ENCODE measurements at regions not wholly inside any gene's neighbourhood (a gene's known extent, or its start where the extent isn't known, plus 50 kb on each side); places are given as distances from the start of the nearest gene placed in this dataset.

DNA sequence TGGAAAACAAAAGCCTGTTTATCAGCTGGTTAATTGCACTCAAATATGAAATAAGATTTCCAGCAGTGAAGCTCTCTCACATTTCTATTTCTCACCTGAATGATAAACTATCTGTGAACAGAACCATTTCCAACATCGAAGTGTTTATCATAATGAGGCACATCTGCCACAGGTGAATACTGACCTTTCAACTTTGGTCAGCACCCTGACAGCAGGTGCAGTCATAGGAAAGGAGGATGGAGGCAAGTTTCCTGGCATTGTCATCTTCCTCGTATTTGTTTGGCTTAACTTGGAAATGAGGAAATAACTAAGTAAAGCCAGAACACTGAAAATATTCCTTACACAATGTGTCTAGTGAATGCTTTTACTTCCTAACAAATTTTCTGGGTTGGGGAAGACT, 716.4 kb downstream of the NR2F1-AS1 start:
- Mint-ChIP-seq H3K9me3 (ENCODE audit: low read depth) (peaks cover 4% of the 10 kb centered on the region), H3K27ac (no peak overlapping the region), H3K36me3 (ENCODE audit: insufficient read depth) (no peaks in the 10 kb centered on the region), H3K4me1 (ENCODE audit: low read depth) (no peaks in the 10 kb centered on the region), H3K27me3 (no peaks in the 10 kb centered on the region), H3K4me3 (ENCODE audit: low read depth) (no peak overlapping the region)
- TF ChIP-seq CTCF (IDR thresholded peaks at IDR 0.05; ENCODE audit: unreplicated experiment) = no peak
- DNase-seq (ENCODE audit: low spot score, unreplicated experiment) = no peak

GRCh38 chr5:92863666-92864065, 717.4 kb downstream of the NR2F1-AS1 start:
- DNase-seq (ENCODE audit: low spot score, unreplicated experiment) = no peak
- TF ChIP-seq CTCF (IDR thresholded peaks at IDR 0.05; ENCODE audit: unreplicated experiment) = no peak
- H3K36me3 Mint-ChIP-seq (ENCODE audit: insufficient read depth) = no peaks in the 10 kb centered on the region
- H3K27me3 Mint-ChIP-seq = no peaks in the 10 kb centered on the region
- no peak overlapping the region for H3K27ac Mint-ChIP-seq
- no peaks in the 10 kb centered on the region for H3K4me1 Mint-ChIP-seq (ENCODE audit: low read depth)
- no peak overlapping the region for H3K4me3 Mint-ChIP-seq (ENCODE audit: low read depth)
- peaks cover 3% of the 10 kb centered on the region for H3K9me3 Mint-ChIP-seq (ENCODE audit: low read depth)

GRCh38 chr5:92861531-92862285, 719.3 kb downstream of the NR2F1-AS1 start:
- no peak overlapping the region for H3K4me3 Mint-ChIP-seq (ENCODE audit: low read depth)
- no peaks in the 10 kb centered on the region for H3K4me1 Mint-ChIP-seq (ENCODE audit: low read depth)
- peaks cover 3% of the 10 kb centered on the region for H3K27me3 Mint-ChIP-seq
- H3K27ac Mint-ChIP-seq = no peak overlapping the region
- TF ChIP-seq CTCF (IDR thresholded peaks at IDR 0.05; ENCODE audit: unreplicated experiment) = no peak
- no peaks in the 10 kb centered on the region for H3K36me3 Mint-ChIP-seq (ENCODE audit: insufficient read depth)
- DNase-seq (ENCODE audit: low spot score, unreplicated experiment) = no peak
- H3K9me3 Mint-ChIP-seq (ENCODE audit: low read depth) = peaks cover 3% of the 10 kb centered on the region

DNA sequence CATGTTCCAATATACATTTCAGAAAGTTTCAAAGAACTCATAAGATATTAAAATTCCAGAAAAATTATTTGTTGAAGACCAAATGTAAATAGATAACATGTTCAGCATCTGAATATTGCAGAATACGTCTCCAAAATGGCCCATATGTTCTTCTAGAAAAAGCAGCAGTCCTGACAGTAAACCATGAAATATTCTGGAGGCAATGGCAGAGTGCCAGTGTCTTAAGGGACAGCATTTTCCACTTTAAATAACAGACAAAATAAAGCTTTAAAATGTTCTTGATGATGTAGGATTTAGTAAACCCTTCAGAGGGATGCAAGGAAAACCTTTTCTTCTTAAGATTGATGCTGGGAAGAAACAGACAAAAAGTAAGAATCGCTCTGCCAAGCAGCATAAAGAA, 721.0 kb downstream of the NR2F1-AS1 start:
- Mint-ChIP-seq H3K27ac (no peak overlapping the region), H3K27me3 (peaks cover 3% of the 10 kb centered on the region)
- no peak for TF ChIP-seq CTCF (IDR thresholded peaks at IDR 0.05; ENCODE audit: unreplicated experiment)

DNA sequence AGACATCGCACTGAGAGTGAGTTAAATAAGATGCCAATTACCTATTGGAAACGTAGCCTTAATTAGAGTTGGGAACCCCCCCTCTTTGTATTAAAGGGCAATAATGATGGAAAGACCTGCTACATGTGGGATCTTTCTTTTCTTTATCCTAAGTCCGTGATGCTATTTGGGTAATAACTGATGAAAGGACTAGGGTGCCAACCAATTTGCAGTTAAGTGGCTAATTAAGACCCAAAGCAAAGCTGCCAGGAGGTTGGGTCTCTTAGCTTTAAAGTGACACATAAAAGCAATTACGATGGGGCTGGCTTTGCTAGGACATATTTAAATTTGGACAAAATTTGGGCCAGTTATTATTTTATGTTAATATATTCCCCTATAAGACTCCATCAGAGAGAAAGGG, 728.8 kb downstream of the NR2F1-AS1 start:
- Mint-ChIP-seq H3K4me3 (ENCODE audit: low read depth) (no peak overlapping the region), H3K9me3 (ENCODE audit: low read depth) (no peaks in the 10 kb centered on the region), H3K27ac (no peak overlapping the region), H3K4me1 (ENCODE audit: low read depth) (peaks cover 3% of the 10 kb centered on the region), H3K27me3 (no peaks in the 10 kb centered on the region), H3K36me3 (ENCODE audit: insufficient read depth) (no peaks in the 10 kb centered on the region)
- no peak for DNase-seq (ENCODE audit: low spot score, unreplicated experiment)
- TF ChIP-seq CTCF (IDR thresholded peaks at IDR 0.05; ENCODE audit: unreplicated experiment) = no peak

More for the DNA sequence above, 721.0 kb downstream of the NR2F1-AS1 start:
- no peaks in the 10 kb centered on the region for H3K4me1 Mint-ChIP-seq (ENCODE audit: low read depth)
- no peak for DNase-seq (ENCODE audit: low spot score, unreplicated experiment)
- H3K36me3 Mint-ChIP-seq (ENCODE audit: insufficient read depth) = no peaks in the 10 kb centered on the region
- no peaks in the 10 kb centered on the region for H3K9me3 Mint-ChIP-seq (ENCODE audit: low read depth)
- no peak overlapping the region for H3K4me3 Mint-ChIP-seq (ENCODE audit: low read depth)
